ENCODE measurements at regions not wholly inside any gene's neighbourhood (a gene's known extent, or its start where the extent isn't known, plus 50 kb on each side); places are given as distances from the start of the nearest gene placed in this dataset.

DNA sequence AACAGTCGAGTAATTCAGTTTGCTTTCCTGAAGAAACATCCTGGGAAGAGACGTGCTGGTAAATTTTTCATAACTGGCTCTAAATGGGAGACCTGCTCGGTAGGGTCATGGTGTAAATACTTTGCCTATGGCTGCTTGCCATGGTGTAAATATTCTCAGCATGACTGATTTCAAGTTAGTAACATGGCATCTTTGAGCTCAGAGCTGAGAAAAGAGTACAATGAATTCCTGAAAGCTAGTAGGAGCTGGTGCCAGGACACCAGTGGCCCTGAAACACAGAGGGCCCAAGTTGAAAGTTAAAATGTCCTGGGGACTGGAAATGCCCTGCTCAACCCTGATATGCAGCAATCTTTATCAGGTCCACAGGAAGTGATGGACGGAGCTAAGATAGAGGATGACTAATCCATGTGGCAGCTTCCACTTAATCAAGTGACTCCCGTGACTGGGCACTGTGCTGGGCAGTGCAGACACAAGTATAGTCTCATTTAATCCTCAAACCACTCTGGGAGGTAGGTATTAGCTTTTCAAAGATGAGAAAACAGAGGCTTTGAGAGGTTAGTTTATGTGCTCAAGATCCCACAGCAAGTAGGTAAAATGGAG lies 130.1 kb upstream of the ADAMTS18 start:
- no peaks in the 10 kb centered on the region for H3K9me3 ChIP-seq (ENCODE audit: insufficient read depth, low read depth, low read length)
- H3K9me2 ChIP-seq (replicated peaks; ENCODE audit: low read depth, low read length) = no peaks in the 10 kb centered on the region
- no peaks in the 10 kb centered on the region for H4K20me1 ChIP-seq (ENCODE audit: insufficient read depth, low read length, poor library complexity, severe bottlenecking)
- TF ChIP-seq, protein P1, sequence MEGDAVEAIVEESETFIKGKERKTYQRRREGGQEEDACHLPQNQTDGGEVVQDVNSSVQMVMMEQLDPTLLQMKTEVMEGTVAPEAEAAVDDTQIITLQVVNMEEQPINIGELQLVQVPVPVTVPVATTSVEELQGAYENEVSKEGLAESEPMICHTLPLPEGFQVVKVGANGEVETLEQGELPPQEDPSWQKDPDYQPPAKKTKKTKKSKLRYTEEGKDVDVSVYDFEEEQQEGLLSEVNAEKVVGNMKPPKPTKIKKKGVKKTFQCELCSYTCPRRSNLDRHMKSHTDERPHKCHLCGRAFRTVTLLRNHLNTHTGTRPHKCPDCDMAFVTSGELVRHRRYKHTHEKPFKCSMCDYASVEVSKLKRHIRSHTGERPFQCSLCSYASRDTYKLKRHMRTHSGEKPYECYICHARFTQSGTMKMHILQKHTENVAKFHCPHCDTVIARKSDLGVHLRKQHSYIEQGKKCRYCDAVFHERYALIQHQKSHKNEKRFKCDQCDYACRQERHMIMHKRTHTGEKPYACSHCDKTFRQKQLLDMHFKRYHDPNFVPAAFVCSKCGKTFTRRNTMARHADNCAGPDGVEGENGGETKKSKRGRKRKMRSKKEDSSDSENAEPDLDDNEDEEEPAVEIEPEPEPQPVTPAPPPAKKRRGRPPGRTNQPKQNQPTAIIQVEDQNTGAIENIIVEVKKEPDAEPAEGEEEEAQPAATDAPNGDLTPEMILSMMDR (conservative IDR thresholded peaks at IDR 0.05; ENCODE audit: low read length) = no peak
- TF ChIP-seq EZH2phosphoT487 (IDR thresholded peaks at IDR 0.05; ENCODE audit: borderline replicate concordance) = no peak
- H3K4me2 ChIP-seq (ENCODE audit: low read depth, low read length, poor library complexity, severe bottlenecking) = no peak overlapping the region
- H3K36me3 ChIP-seq (ENCODE audit: insufficient read depth, low read length) = no peaks in the 10 kb centered on the region
- no peak overlapping the region for H3K9ac ChIP-seq (ENCODE audit: low read depth, low read length, poor library complexity, severe bottlenecking)
- no peaks in the 10 kb centered on the region for H3K79me2 ChIP-seq (ENCODE audit: insufficient read depth, low read length)
- peaks cover 25% of the 10 kb centered on the region for H3K27me3 ChIP-seq (ENCODE audit: insufficient read depth, low read length, poor library complexity, severe bottlenecking)
- H3F3A ChIP-seq (ENCODE audit: low read depth) = no peaks in the 10 kb centered on the region
- no peak overlapping the region for H2AFZ ChIP-seq (ENCODE audit: low read length)
- peaks cover 8% of the 10 kb centered on the region for H3K4me1 ChIP-seq (ENCODE audit: insufficient read depth, low read length, poor library complexity, severe bottlenecking)
- no peak overlapping the region for H3K4me3 ChIP-seq (ENCODE audit: low read length, poor library complexity, severe bottlenecking)

DNA sequence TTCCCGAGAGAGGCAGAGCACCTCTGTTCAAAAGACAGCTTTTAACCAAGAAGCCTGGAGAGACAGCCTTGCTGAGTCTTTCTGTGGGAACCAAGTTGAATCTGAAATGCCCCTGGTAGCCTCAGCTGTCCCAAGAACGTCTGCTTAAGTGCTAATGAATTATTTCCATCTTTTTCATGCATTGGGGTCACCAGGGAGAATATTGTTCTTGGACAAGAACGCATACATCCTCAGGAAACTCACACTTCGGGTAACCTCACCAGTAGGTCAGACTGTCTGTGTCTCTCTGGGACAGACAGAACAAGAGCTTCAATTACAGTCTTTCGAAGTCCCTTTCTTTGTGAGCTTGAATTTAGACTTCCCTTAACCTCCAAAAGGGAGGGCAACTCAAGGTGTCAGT lies 134.6 kb upstream of the ADAMTS18 start:
- no peak overlapping the region for H3K4me2 ChIP-seq (ENCODE audit: low read depth, low read length, poor library complexity, severe bottlenecking)
- no peaks in the 10 kb centered on the region for H3K9me3 ChIP-seq (ENCODE audit: insufficient read depth, low read depth, low read length)
- no peaks in the 10 kb centered on the region for H3F3A ChIP-seq (ENCODE audit: low read depth)
- H3K4me1 ChIP-seq (ENCODE audit: insufficient read depth, low read length, poor library complexity, severe bottlenecking) = no peaks in the 10 kb centered on the region
- no peaks in the 10 kb centered on the region for H4K20me1 ChIP-seq (ENCODE audit: insufficient read depth, low read length, poor library complexity, severe bottlenecking)
- H3K79me2 ChIP-seq (ENCODE audit: insufficient read depth, low read length) = no peaks in the 10 kb centered on the region
- peaks cover 32% of the 10 kb centered on the region for H3K27me3 ChIP-seq (ENCODE audit: insufficient read depth, low read length, poor library complexity, severe bottlenecking)
- no peak overlapping the region for H2AFZ ChIP-seq (ENCODE audit: low read length)
- no peak overlapping the region for H3K9ac ChIP-seq (ENCODE audit: low read depth, low read length, poor library complexity, severe bottlenecking)
- TF ChIP-seq, protein P1 (conservative IDR thresholded peaks at IDR 0.05; ENCODE audit: low read length) = no peak
- no peak for TF ChIP-seq EZH2phosphoT487 (IDR thresholded peaks at IDR 0.05; ENCODE audit: borderline replicate concordance)
- H3K9me2 ChIP-seq (replicated peaks; ENCODE audit: low read depth, low read length) = no peaks in the 10 kb centered on the region
- no peak overlapping the region for H3K4me3 ChIP-seq (ENCODE audit: low read length, poor library complexity, severe bottlenecking)
- H3K36me3 ChIP-seq (ENCODE audit: insufficient read depth, low read length) = no peaks in the 10 kb centered on the region

DNA sequence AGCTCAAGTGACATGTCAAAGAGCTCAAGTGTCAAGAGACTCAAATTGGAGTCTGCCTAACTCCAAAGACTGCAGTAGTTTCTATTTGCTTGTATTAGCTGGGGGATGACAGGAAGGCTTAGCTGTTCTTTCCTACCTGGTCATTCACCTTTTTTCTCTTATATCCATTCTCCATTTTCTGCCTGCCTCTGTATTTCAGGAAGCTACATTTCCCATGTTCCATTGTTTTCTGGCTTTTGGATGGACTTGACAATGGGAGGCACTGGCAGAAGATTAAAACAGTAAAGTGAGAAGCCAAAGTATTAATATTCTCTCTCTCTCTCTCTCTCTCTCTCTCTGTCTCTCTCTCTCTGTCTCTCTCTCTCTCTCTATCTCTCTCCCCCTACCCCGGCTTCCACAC lies 135.7 kb upstream of the ADAMTS18 start:
- Histone ChIP-seq H3K4me2 (ENCODE audit: low read depth, low read length, poor library complexity, severe bottlenecking) (no peak overlapping the region), H3F3A (ENCODE audit: low read depth) (no peaks in the 10 kb centered on the region), H3K27me3 (ENCODE audit: insufficient read depth, low read length, poor library complexity, severe bottlenecking) (peaks cover 21% of the 10 kb centered on the region), H4K20me1 (ENCODE audit: insufficient read depth, low read length, poor library complexity, severe bottlenecking) (no peaks in the 10 kb centered on the region), H3K36me3 (ENCODE audit: insufficient read depth, low read length) (no peaks in the 10 kb centered on the region), H3K4me1 (ENCODE audit: insufficient read depth, low read length, poor library complexity, severe bottlenecking) (no peaks in the 10 kb centered on the region), H2AFZ (ENCODE audit: low read length) (no peak overlapping the region), H3K9ac (ENCODE audit: low read depth, low read length, poor library complexity, severe bottlenecking) (no peak overlapping the region), H3K79me2 (ENCODE audit: insufficient read depth, low read length) (no peaks in the 10 kb centered on the region), H3K4me3 (ENCODE audit: low read length, poor library complexity, severe bottlenecking) (no peak overlapping the region), H3K9me2 (replicated peaks; ENCODE audit: low read depth, low read length) (no peaks in the 10 kb centered on the region), H3K9me3 (ENCODE audit: insufficient read depth, low read depth, low read length) (no peaks in the 10 kb centered on the region)
- TF ChIP-seq, protein P1 (conservative IDR thresholded peaks at IDR 0.05; ENCODE audit: low read length) = no peak
- TF ChIP-seq EZH2phosphoT487 (IDR thresholded peaks at IDR 0.05; ENCODE audit: borderline replicate concordance) = no peak

Measured in Loucy (cell line).